A673 (cell line): ENCODE measurements at regions not wholly inside any gene's neighbourhood (a gene's known extent, or its start where the extent isn't known, plus 50 kb on each side); places are given as distances from the start of the nearest gene placed in this dataset.

Experiments used
- BruUV-seq: library from RNA; stranded (reverse); fragments of 400-500 nt; replicated peaks from 2 replicates; lab custom pipeline; 2021; lab: Mats Ljungman, UMichigan
- CTCF ChIA-PET: fragments of 300-600 bp; sonication (Branson Sonifier 250); formaldehyde crosslinking; loops from one replicate; lab custom pipeline; 2022; ENCODE audit warnings: antibody characterized with exemption; lab: Charles Lee
- POLR2A ChIA-PET: fragments of 300-600 bp; sonication (Branson Sonifier 250); formaldehyde crosslinking; loops from one replicate; lab custom pipeline; 2022; ENCODE audit warnings: antibody characterized with exemption; ENCODE audit not compliant: low non-redundant PET; lab: Charles Lee
- DNase-seq: peaks from one replicate; pipeline ENCODE4 v3.0.0-alpha.2; 2015; ENCODE audit warnings: low spot score
- H3K27ac ChIP-seq: fragments of 200-600 bp; sonication (generic); 2 replicates; pipeline ENCODE4 v1.5.1; 2016; ENCODE audit warnings: mixed run types, low read depth, mild to moderate bottlenecking, mixed read lengths, antibody characterized with exemption, low read length; ENCODE audit not compliant: poor library complexity, severe bottlenecking
- H3K27me3 ChIP-seq: fragments of 200-600 bp; sonication (generic); replicated peaks from 2 replicates; pipeline ENCODE4 v1.6.1; 2017; ENCODE audit warnings: mixed run types, low read depth, mild to moderate bottlenecking, mixed read lengths, antibody characterized with exemption, low read length; ENCODE audit not compliant: insufficient read depth, poor library complexity
- H3K36me3 ChIP-seq: fragments of 200-600 bp; sonication (generic); 2 replicates; pipeline ENCODE4 v1.6.1; 2016; ENCODE audit warnings: mixed run types, mild to moderate bottlenecking, mixed read lengths, antibody characterized with exemption, low read length; ENCODE audit not compliant: insufficient read depth, poor library complexity, severe bottlenecking
- H3K4me1 ChIP-seq: fragments of 200-600 bp; sonication (generic); 2 replicates; pipeline ENCODE4 v1.6.1; 2017; ENCODE audit warnings: mixed run types, mild to moderate bottlenecking, mixed read lengths, antibody characterized with exemption, low read length; ENCODE audit not compliant: insufficient read depth, poor library complexity, severe bottlenecking
- H3K4me3 ChIP-seq: fragments of 200-600 bp; sonication (generic); 2 replicates; pipeline ENCODE4 v1.5.1; 2016; ENCODE audit warnings: low read depth, mixed run types, mild to moderate bottlenecking, mixed read lengths, low read length; ENCODE audit not compliant: poor library complexity, severe bottlenecking
- H3K9me3 ChIP-seq: fragments of 200-600 bp; sonication (generic); 2 replicates; pipeline ENCODE4 v1.6.1; 2016; ENCODE audit warnings: mixed run types, low read depth, mild to moderate bottlenecking, mixed read lengths, antibody characterized with exemption, low read length; ENCODE audit not compliant: poor library complexity, severe bottlenecking
- CTCF ChIP-seq: fragments of 300-800, 200-600 bp; sonication (generic); conservative IDR thresholded peaks from 2 replicates; pipeline ENCODE4 v1.5.1; 2017; ENCODE audit warnings: low read depth, mild to moderate bottlenecking, antibody characterized with exemption, low read length, moderate library complexity, mixed read lengths
- EZH2 ChIP-seq: fragments of 200-600 bp; sonication (generic); IDR thresholded peaks from 2 replicates; pipeline ENCODE4 v1.6.1; 2017; ENCODE audit warnings: borderline replicate concordance, low read depth, mild to moderate bottlenecking, mixed read lengths, antibody characterized with exemption, low read length; ENCODE audit not compliant: poor library complexity, severe bottlenecking
- intact Hi-C: fragments of 100-400 bp; cut with micrococcal nuclease; formaldehyde crosslinking; loops from one replicate; pipeline ENCODE4 v1.10.0; 2022; ENCODE audit not compliant: unreplicated experiment

DNA sequence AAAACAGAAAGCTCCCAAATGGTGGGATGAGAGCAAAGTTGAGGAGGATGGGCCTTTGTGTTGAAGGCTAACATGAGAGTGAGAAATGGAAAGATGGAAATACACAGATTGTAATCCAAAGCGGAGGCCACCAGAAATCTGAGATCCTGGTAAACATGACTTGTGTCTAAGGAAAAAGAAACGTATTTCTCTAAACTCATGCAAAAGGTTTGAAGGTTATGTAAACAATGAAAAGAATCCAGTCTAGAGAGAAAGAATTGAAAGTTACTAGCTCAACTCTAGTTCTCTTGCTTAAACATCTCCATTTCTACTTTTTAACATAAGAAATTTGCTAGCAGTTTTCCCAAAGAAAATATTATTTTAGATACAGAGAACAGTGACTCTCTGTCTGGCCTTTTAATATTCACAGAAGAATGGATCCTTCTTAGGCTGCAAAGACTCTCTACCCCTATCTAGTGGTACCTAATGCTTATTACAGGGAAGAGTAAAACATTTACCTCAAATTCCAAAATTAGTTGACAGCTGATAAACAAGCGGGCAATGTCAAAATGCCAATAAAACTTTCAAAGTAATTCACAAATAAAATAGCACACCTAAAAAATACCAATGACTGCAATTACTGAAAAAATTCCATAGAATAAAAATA lies 75.8 kb upstream of the SOX5 start:
- Histone ChIP-seq H3K27ac (no peak overlapping the region), H3K9me3 (peaks cover 4% of the 10 kb centered on the region), H3K4me1 (peaks cover 10% of the 10 kb centered on the region), H3K27me3 (no peaks in the 10 kb centered on the region), H3K4me3 (no peak overlapping the region), H3K36me3 (no peaks in the 10 kb centered on the region)
- ChIA-PET CTCF (no interaction called here), POLR2A (interaction anchor here (0.7 kb wide), 1 partner anchor 113 kb away, joined by 3 read pairs; no protein-coding TSS in a partner anchor)
- BruUV-seq = no TSS peak
- DNase-seq = peak; percentile 15
- intact Hi-C loops = no loop called here
- TF ChIP-seq CTCF (peak; percentile 51), EZH2 (no peak)

GRCh38 chr12:24023081-24023480 lies 73.6 kb upstream of the SOX5 start:
- POLR2A ChIA-PET = no interaction called here
- Histone ChIP-seq H3K36me3 (no peaks in the 10 kb centered on the region), H3K27ac (no peak overlapping the region), H3K4me3 (no peak overlapping the region), H3K9me3 (no peaks in the 10 kb centered on the region), H3K4me1 (peaks cover 4% of the 10 kb centered on the region), H3K27me3 (no peaks in the 10 kb centered on the region)
- DNase-seq = no peak
- BruUV-seq = no TSS peak
- intact Hi-C loops = no loop called here
- TF ChIP-seq EZH2 (no peak), CTCF (no peak)
- CTCF ChIA-PET = no interaction called here

DNA sequence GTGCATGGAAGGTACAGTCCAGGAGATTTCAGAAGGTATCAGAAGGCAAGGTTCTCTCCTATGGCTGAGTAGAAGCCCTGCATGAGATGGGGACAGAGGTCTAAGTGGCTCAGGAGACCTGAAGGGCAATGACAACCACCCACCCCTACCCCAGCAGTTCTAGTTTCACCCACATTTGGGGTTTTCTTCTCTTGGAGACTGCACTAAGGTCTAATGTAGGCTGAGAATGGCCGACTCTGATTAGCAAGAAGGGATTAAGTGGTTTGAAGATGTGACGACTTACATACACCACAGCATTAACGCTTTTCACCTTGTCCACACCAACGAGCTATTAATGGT lies 71.7 kb upstream of the SOX5 start:
- H3K27me3 ChIP-seq = no peaks in the 10 kb centered on the region
- BruUV-seq = no TSS peak
- H3K36me3 ChIP-seq = no peaks in the 10 kb centered on the region
- intact Hi-C loops = no loop called here
- no peak overlapping the region for H3K4me3 ChIP-seq
- no peak overlapping the region for H3K27ac ChIP-seq
- no peak for DNase-seq
- TF ChIP-seq EZH2 = no peak
- no peak for TF ChIP-seq CTCF
- CTCF ChIA-PET = no interaction called here
- H3K4me1 ChIP-seq = peaks cover 4% of the 10 kb centered on the region
- H3K9me3 ChIP-seq = no peaks in the 10 kb centered on the region
- POLR2A ChIA-PET = no interaction called here
